ENCODE measurements at regions not wholly inside any gene's neighbourhood (a gene's known extent, or its start where the extent isn't known, plus 50 kb on each side); places are given as distances from the start of the nearest gene placed in this dataset.

DNA sequence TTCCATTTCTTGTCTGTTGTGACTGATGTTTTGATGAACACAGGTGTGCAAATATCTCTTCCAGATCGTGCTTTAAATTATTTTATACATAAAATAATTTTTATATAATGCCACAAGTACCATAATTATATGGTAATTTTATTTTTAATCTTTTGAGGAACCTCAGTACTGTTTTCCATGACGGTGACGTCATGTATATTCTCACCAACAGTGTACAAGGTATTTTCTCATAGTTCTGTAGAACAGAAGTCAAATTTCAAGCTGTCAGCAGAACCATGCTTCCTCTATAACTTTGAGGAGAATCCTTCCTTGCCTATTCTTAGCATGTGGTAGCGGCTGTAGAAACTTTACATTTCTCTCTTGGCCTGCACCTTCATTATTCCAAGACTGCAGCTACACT is 349.4 kb upstream of the GYPC start:
- H3K4me3 ChIP-seq (ENCODE audit: low read length), result no peak overlapping the region
- H3K27ac ChIP-seq (ENCODE audit: low read length), result no peak overlapping the region
- H3K9me3 ChIP-seq (ENCODE audit: insufficient read depth, low read depth, low read length), result no peaks in the 10 kb centered on the region
- peaks cover 5% of the 10 kb centered on the region; the same call in 1 of the 2 replicates for H3K4me1 ChIP-seq (ENCODE audit: insufficient read depth, low read length)
- H3K9ac ChIP-seq (ENCODE audit: low read depth, low read length), result no peak overlapping the region
- no peaks in the 10 kb centered on the region for H3K36me3 ChIP-seq (ENCODE audit: insufficient read depth, low read depth, low read length)
- no peaks in the 10 kb centered on the region for H3K27me3 ChIP-seq (ENCODE audit: insufficient read depth, low read length)

DNA sequence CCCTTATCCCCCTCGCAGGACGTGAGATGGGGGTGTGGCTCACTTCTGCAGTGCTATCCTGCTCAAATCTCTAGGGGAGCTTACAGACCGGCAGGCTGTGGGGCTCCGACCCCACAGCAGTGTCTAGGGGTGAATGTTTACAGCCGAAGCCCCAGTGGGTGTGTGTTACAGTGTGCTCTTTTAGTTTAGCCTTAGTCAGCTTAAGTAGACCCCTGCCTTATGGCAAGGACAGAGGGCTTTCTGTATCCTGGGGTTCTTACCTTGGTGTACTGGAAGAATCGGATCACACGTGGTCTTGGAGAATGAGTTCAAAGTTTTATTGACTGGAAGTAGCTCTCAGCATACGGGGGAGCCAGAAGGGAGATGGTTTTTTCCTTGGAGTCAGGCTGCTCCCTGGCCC is 348.2 kb upstream of the GYPC start:
- Histone ChIP-seq H3K4me3 (ENCODE audit: low read length) (no peak overlapping the region), H3K9ac (ENCODE audit: low read depth, low read length) (no peak overlapping the region), H3K36me3 (ENCODE audit: insufficient read depth, low read depth, low read length) (no peaks in the 10 kb centered on the region), H3K27me3 (ENCODE audit: insufficient read depth, low read length) (no peaks in the 10 kb centered on the region), H3K9me3 (ENCODE audit: insufficient read depth, low read depth, low read length) (no peaks in the 10 kb centered on the region), H3K27ac (ENCODE audit: low read length) (no peak overlapping the region), H3K4me1 (ENCODE audit: insufficient read depth, low read length) (peaks cover 14% of the 10 kb centered on the region)

GRCh38 chr2:126309185-126309584 is 346.8 kb upstream of the GYPC start:
- Histone ChIP-seq H3K27me3 (ENCODE audit: insufficient read depth, low read length) (no peaks in the 10 kb centered on the region), H3K27ac (ENCODE audit: low read length) (no peak overlapping the region), H3K9ac (ENCODE audit: low read depth, low read length) (no peak overlapping the region), H3K36me3 (ENCODE audit: insufficient read depth, low read depth, low read length) (no peaks in the 10 kb centered on the region), H3K9me3 (ENCODE audit: insufficient read depth, low read depth, low read length) (no peaks in the 10 kb centered on the region), H3K4me1 (ENCODE audit: insufficient read depth, low read length) (peaks cover 16% of the 10 kb centered on the region), H3K4me3 (ENCODE audit: low read length) (no peak overlapping the region)

GRCh38 chr2:126312579-126312978 is 343.4 kb upstream of the GYPC start:
- H3K4me3 ChIP-seq (ENCODE audit: low read length), result no peak overlapping the region
- H3K9ac ChIP-seq (ENCODE audit: low read depth, low read length), result no peak overlapping the region
- no peaks in the 10 kb centered on the region for H3K27me3 ChIP-seq (ENCODE audit: insufficient read depth, low read length)
- H3K4me1 ChIP-seq (ENCODE audit: insufficient read depth, low read length), result peaks cover 11% of the 10 kb centered on the region
- H3K36me3 ChIP-seq (ENCODE audit: insufficient read depth, low read depth, low read length), result no peaks in the 10 kb centered on the region
- H3K27ac ChIP-seq (ENCODE audit: low read length), result no peak overlapping the region
- no peaks in the 10 kb centered on the region for H3K9me3 ChIP-seq (ENCODE audit: insufficient read depth, low read depth, low read length)

- H3K27ac ChIP-seq (ENCODE audit: low read length), result no peak overlapping the region
- no peak overlapping the region for H3K4me3 ChIP-seq (ENCODE audit: low read length)
- H3K9me3 ChIP-seq (ENCODE audit: insufficient read depth, low read depth, low read length), result no peaks in the 10 kb centered on the region
- H3K4me1 ChIP-seq (ENCODE audit: insufficient read depth, low read length), result peaks cover 11% of the 10 kb centered on the region
- no peaks in the 10 kb centered on the region for H3K27me3 ChIP-seq (ENCODE audit: insufficient read depth, low read length)
- H3K36me3 ChIP-seq (ENCODE audit: insufficient read depth, low read depth, low read length), result no peaks in the 10 kb centered on the region
- H3K9ac ChIP-seq (ENCODE audit: low read depth, low read length), result no peak overlapping the region
These were observed 340.1 kb upstream of the GYPC start for GRCh38 chr2:126315828-126316227.

- no peaks in the 10 kb centered on the region for H3K9me3 ChIP-seq (ENCODE audit: insufficient read depth, low read depth, low read length)
- H3K4me3 ChIP-seq (ENCODE audit: low read length), result no peak overlapping the region
- H3K27ac ChIP-seq (ENCODE audit: low read length), result no peak overlapping the region
These were observed 338.0 kb upstream of the GYPC start for GRCh38 chr2:126317790-126318431.

GRCh38 chr2:126322342-126322741 is 333.6 kb upstream of the GYPC start:
- Histone ChIP-seq H3K36me3 (ENCODE audit: insufficient read depth, low read depth, low read length) (no peaks in the 10 kb centered on the region), H3K4me1 (ENCODE audit: insufficient read depth, low read length) (no peaks in the 10 kb centered on the region), H3K9ac (ENCODE audit: low read depth, low read length) (no peak overlapping the region), H3K4me3 (ENCODE audit: low read length) (no peak overlapping the region), H3K27ac (ENCODE audit: low read length) (no peak overlapping the region), H3K9me3 (ENCODE audit: insufficient read depth, low read depth, low read length) (no peaks in the 10 kb centered on the region), H3K27me3 (ENCODE audit: insufficient read depth, low read length) (no peaks in the 10 kb centered on the region)

More at GRCh38 chr2:126317790-126318431, 338.0 kb upstream of the GYPC start:
- no peak overlapping the region for H3K9ac ChIP-seq (ENCODE audit: low read depth, low read length)
- H3K4me1 ChIP-seq (ENCODE audit: insufficient read depth, low read length), result 0 out of 2 replicates have a peak, but pooled peaks cover under 1% of the 10 kb centered on the region
- no peaks in the 10 kb centered on the region for H3K36me3 ChIP-seq (ENCODE audit: insufficient read depth, low read depth, low read length)
- H3K27me3 ChIP-seq (ENCODE audit: insufficient read depth, low read length), result no peaks in the 10 kb centered on the region

- Histone ChIP-seq H3K4me3 (ENCODE audit: low read length) (no peak overlapping the region), H3K27me3 (ENCODE audit: insufficient read depth, low read length) (no peaks in the 10 kb centered on the region), H3K4me1 (ENCODE audit: insufficient read depth, low read length) (no peaks in the 10 kb centered on the region), H3K9ac (ENCODE audit: low read depth, low read length) (no peak overlapping the region), H3K9me3 (ENCODE audit: insufficient read depth, low read depth, low read length) (no peaks in the 10 kb centered on the region), H3K27ac (ENCODE audit: low read length) (no peak overlapping the region), H3K36me3 (ENCODE audit: insufficient read depth, low read depth, low read length) (no peaks in the 10 kb centered on the region)
These were observed 330.8 kb upstream of the GYPC start for GRCh38 chr2:126325202-126325601.

DNA sequence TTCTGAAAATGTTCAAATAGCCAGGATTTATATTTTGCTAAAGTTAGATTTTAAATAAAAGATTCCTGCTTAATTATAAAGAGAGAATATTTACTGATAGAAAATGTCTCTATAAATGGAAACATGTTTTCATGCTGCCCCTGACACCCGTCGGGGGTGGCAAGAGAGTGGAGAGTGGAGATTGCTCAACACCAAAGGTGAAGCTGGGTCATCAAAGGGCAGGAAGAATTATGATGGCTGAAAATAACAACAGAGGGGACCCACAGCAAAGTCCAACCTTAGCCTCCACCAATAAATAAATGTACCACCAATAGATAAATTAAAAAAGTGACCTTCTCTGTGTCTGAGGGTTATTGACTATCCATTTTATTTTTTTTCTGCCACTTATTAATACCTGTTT is 326.8 kb upstream of the GYPC start:
- Histone ChIP-seq H3K9ac (ENCODE audit: low read depth, low read length) (no peak overlapping the region), H3K36me3 (ENCODE audit: insufficient read depth, low read depth, low read length) (no peaks in the 10 kb centered on the region), H3K27me3 (ENCODE audit: insufficient read depth, low read length) (no peaks in the 10 kb centered on the region), H3K27ac (ENCODE audit: low read length) (no peak overlapping the region), H3K4me3 (ENCODE audit: low read length) (no peak overlapping the region), H3K9me3 (ENCODE audit: insufficient read depth, low read depth, low read length) (peaks cover 21% of the 10 kb centered on the region), H3K4me1 (ENCODE audit: insufficient read depth, low read length) (no peaks in the 10 kb centered on the region)

GRCh38 chr2:126342457-126342856 is 313.5 kb upstream of the GYPC start:
- Histone ChIP-seq H3K9me3 (ENCODE audit: insufficient read depth, low read depth, low read length) (no peaks in the 10 kb centered on the region), H3K4me1 (ENCODE audit: insufficient read depth, low read length) (no peaks in the 10 kb centered on the region), H3K27me3 (ENCODE audit: insufficient read depth, low read length) (no peaks in the 10 kb centered on the region), H3K36me3 (ENCODE audit: insufficient read depth, low read depth, low read length) (no peaks in the 10 kb centered on the region), H3K27ac (ENCODE audit: low read length) (no peak overlapping the region), H3K9ac (ENCODE audit: low read depth, low read length) (no peak overlapping the region), H3K4me3 (ENCODE audit: low read length) (no peak overlapping the region)

- H3K27ac ChIP-seq (ENCODE audit: low read length), result no peak overlapping the region
- H3K9ac ChIP-seq (ENCODE audit: low read depth, low read length), result no peak overlapping the region
- no peaks in the 10 kb centered on the region for H3K9me3 ChIP-seq (ENCODE audit: insufficient read depth, low read depth, low read length)
These were observed 312.8 kb upstream of the GYPC start for GRCh38 chr2:126343136-126343535.

DNA sequence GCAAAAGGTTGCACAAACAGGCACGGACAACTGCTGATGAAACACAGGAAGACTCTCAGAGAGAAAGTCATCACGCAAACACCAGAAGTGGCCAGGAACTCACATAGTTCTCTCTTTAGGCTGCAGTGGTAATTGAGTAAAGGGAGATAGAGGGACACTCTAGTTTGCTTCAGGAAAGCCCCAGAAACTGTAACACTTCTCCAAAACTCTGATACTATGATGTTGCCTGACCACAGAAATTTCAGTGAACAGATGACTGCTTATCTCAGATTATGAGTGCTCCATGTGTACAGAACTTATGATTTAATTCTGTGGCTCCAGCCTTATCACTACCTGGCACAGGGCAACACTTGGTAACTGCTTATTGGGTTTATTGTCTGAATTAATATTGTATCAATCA is 311.5 kb upstream of the GYPC start:
- Histone ChIP-seq H3K9me3 (ENCODE audit: insufficient read depth, low read depth, low read length) (no peaks in the 10 kb centered on the region), H3K4me3 (ENCODE audit: low read length) (no peak overlapping the region), H3K4me1 (ENCODE audit: insufficient read depth, low read length) (no peaks in the 10 kb centered on the region), H3K27me3 (ENCODE audit: insufficient read depth, low read length) (no peaks in the 10 kb centered on the region), H3K9ac (ENCODE audit: low read depth, low read length) (no peak overlapping the region), H3K27ac (ENCODE audit: low read length) (no peak overlapping the region), H3K36me3 (ENCODE audit: insufficient read depth, low read depth, low read length) (no peaks in the 10 kb centered on the region)

More at GRCh38 chr2:126343136-126343535, 312.8 kb upstream of the GYPC start:
- no peaks in the 10 kb centered on the region for H3K36me3 ChIP-seq (ENCODE audit: insufficient read depth, low read depth, low read length)
- no peak overlapping the region for H3K4me3 ChIP-seq (ENCODE audit: low read length)
- H3K27me3 ChIP-seq (ENCODE audit: insufficient read depth, low read length), result no peaks in the 10 kb centered on the region
- no peaks in the 10 kb centered on the region for H3K4me1 ChIP-seq (ENCODE audit: insufficient read depth, low read length)

Data from iPS-20b (cell line).